Stimulated activated CD4-positive, alpha-beta T cell treated with anti-CD3 and anti-CD28 coated beads, TNF-alpha, amount 100 ng/mL, for 1 hour (primary cell): ENCODE measurements at regions not wholly inside any gene's neighbourhood (a gene's known extent, or its start where the extent isn't known, plus 50 kb on each side); places are given as distances from the start of the nearest gene placed in this dataset.

Source experiments
- DNase-seq, 3 donors: peaks; one replicate each; pipeline ENCODE4 v3.0.0-alpha.2; 2020; ENCODE audit warnings: low read depth in 3 of 3, low spot score in 1 of 3

DNA sequence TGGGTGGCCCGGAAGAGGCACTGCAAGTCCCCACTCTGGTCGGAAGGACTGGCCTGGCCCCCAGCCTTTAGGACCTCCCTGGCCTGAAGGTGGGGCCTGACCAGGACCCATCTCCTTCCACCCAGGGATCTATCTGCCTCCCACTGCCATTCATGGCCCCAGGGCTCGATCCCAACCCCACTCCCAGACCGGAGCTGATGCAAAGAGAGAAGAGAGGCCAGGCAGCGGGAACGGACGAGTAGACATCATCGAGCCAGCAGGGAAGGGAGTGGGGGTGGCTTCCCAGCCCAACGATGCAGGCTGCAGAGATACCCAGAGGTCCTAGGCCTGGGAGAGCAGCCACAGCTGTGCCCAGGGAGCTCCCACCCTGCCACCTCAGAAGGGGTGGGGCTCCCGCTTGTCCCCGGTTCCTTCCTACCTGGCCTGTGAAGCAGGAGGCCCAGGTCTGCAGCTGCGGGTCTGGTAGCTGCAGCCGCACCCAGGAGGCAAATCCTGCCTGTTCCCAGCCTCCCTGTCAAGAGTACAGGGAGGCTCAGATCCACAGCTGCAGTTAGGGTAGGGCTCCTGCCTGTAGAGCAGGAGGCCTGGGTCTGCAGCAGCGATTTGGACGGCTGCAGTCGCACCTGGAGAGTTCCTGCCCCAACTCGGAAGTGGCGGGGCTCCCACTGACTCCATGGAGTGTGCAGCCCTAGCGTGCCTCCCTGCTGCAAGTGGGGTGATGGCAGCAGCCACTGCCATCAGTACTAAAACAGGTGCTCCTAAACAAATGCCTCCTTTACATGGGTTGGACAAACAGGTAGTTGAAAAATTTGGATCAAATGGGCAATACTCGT lies 1151.0 kb upstream of the PHF14 start:
- DNase-seq: no peak

- DNase-seq: no peak
Measured at GRCh38 chr7:9835199-9835598, 1138.5 kb upstream of the PHF14 start.

GRCh38 chr7:9836671-9837070 lies 1137.0 kb upstream of the PHF14 start:
- no peak for DNase-seq

DNA sequence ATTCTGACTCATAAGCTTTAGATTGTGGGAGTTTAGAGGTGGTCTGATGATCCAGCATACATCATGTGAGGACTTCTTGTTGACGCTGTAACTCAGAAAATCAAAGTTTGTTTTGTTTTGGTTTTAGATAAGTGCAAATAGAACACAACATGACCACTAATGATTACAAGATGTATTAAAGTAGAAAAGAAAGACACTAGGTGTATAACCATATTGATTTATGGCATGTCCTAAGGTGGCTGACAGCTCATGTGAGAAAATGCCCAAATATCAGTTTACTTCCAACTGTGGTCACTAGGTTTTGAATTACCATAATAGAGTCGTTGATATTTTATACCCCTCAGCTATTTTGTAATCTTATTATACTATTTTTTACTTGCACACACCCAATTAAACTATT lies 1131.4 kb upstream of the PHF14 start:
- DNase-seq: no peak

GRCh38 chr7:9846902-9847301 lies 1126.8 kb upstream of the PHF14 start:
- DNase-seq: no peak

GRCh38 chr7:9854605-9855004 lies 1119.1 kb upstream of the PHF14 start:
- DNase-seq: no peak

DNA sequence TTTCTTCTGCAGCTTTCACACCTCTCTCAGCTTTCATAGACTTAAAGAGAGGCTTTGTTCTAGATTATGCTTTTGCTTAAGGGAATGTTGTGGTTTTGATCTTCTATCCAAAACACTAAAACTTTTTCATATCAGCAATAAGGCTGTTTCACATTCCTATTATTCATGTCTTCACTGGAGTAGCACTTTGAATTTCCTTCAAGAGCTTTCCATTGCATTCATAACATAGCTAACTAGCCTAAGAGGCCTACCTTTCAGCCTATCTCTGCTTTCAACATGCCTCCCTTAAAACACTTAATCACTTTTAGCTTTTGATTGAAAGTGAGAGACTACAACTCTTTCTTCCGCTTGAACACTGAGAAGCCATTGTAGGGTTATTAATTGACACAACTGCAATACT lies 1117.0 kb upstream of the PHF14 start:
- DNase-seq: no peak

- no peak for DNase-seq
Measured at GRCh38 chr7:9863545-9863944, 1110.1 kb upstream of the PHF14 start.

GRCh38 chr7:9869151-9869550 lies 1104.5 kb upstream of the PHF14 start:
- DNase-seq: no peak

DNA sequence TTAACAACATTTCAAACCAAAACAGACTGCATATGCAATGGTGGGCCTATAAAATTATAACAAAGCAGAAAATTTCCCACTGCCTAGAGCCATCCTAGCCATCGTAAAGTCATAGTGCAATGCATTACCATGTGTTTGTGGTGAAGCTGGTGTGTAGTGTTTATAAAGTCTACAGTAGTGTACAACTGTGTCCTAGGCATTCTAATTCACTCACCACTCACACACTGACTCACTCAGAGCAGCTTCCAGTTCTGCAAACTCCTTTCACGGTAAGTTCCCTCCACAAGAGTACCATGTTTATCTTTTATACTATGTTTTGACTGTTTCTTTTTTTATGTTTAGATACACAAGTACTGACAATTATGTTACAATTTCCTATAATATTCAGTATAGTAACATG lies 1104.1 kb upstream of the PHF14 start:
- no peak for DNase-seq

- no peak for DNase-seq
Measured at GRCh38 chr7:9870674-9871073, 1103.0 kb upstream of the PHF14 start.

DNA sequence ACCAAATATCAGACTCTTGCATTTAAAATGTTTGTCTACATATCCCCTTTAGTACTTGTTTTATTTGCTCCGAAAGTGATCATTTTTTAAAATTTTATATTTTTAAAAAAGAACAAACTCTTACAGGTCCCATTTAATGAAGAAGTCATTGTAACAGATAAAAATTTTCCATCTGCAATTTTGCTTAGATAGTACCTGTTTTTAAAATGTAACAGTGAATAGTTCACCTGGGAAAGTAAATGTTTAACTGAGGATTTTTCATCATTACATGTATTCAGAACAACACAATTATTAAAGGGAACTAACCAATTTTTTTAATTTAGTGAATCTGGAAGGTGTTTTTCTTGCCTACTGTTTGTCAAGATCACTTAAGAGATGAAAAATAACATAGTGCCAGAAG lies 1099.5 kb upstream of the PHF14 start:
- no peak for DNase-seq

DNA sequence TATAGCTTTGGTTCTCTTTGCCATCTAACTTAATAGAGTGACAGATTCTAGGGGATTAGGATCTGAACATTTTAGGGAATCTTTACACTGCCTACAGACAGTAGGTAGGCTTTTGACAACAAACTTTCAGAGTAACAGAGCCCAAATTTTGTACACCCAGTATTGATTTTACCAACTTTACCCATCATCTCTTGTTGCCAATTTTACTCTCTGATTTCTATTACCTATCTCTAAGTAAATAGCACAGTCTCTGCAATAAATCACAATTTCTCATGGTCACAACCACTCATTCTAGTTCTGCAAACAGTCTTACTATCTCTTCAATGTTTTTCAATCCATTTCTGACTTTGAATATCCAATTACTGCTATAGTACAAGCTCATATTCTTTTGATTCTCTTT lies 1097.6 kb upstream of the PHF14 start:
- DNase-seq: no peak

GRCh38 chr7:9889554-9889953 lies 1084.1 kb upstream of the PHF14 start:
- DNase-seq: no peak

DNA sequence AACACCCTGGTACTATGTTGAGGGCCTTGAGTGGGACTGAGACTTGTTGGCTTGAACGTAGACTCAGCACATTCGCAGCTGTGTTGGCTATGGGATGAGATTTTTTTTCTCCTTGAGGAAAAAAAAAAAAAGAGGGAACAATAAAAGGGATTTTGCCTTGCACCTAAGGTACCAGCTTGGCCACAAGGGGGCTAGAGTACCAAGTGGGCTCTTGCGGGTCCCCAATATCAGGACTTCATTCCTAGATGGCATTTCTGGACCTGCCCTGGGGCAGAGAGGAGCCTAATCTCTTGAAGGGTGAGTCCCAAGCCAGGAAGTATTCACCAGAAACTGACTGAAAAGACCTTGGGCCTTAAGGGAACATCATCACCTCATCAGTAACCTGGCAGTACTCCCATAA lies 1083.6 kb upstream of the PHF14 start:
- DNase-seq: no peak

- DNase-seq: no peak
Measured at GRCh38 chr7:9891056-9891455, 1082.6 kb upstream of the PHF14 start.

- DNase-seq: no peak
Measured at GRCh38 chr7:9900339-9900738, 1073.3 kb upstream of the PHF14 start.

DNA sequence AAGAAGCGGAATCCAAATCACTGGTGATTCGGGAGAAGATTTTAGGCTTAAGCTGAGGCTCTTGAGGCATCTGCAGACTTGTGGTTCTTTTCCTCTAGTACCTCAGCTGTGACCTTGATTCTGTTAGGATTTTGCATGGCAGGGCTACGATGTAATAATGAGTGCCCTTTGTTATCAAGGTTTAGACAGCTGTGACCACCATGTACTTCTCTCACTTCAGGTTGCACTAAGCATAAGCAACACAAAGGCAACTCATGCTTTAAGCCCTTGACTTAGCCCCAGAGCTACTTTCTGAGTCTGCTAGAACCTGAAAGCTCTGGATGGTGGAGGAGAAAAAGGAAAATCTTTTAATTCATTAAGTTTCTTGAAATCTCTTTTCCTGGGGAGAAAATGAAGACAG lies 1052.3 kb upstream of the PHF14 start:
- DNase-seq: no peak

GRCh38 chr7:9937944-9938631 lies 1035.6 kb upstream of the PHF14 start:
- no peak for DNase-seq

- DNase-seq: no peak
Measured at GRCh38 chr7:9939176-9939575, 1034.5 kb upstream of the PHF14 start.

DNA sequence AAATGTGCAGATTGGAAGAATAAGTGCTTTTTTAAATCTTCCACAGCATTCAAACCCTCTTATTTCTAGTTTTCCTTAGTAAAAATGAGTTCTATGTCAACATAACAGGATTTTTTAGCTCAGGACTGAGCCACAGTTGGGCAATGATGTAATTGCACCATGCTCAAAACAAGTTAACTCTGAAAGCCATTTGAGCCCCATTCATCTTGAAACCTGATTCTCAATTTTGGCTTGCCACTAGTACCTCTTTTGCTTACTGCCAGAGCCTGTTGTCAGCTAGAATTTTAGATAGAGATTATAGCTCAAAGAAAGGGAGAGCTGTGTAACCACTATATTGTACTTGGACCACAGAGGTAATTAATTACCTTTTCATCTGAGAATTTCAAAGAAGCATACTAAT lies 1028.5 kb upstream of the PHF14 start:
- DNase-seq: no peak

- DNase-seq: no peak
Measured at GRCh38 chr7:9945857-9946256, 1027.8 kb upstream of the PHF14 start.

DNA sequence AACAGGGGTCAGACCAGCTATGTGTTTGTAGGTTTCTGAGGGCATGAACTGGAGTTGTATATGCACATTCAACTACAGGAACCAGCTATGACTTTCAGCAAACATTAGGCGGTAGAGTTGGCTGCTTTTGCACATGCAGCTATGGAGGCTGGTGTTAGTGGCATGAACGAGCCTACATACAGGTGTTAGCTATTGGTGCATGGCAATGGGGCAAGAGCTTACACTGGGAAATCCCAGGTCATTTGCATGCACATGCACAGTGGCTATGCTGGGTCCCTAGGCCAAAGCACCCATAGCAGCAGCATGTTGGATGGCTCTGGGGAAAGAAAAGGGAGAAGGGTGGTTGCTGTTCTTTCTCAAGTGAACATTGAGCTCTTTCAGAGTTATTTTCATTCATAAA lies 1018.5 kb upstream of the PHF14 start:
- no peak for DNase-seq
